IMR-90 (cell line): ENCODE measurements at regions not wholly inside any gene's neighbourhood (a gene's known extent, or its start where the extent isn't known, plus 50 kb on each side); places are given as distances from the start of the nearest gene placed in this dataset.

Experiments
- ATAC-seq: fragments of 200-7000 bp; cut with Tn5 transposase; 2 replicates; pipeline ENCODE4 v1.9.1; 2020; ENCODE audit warnings: low read depth, mild to moderate bottlenecking, moderate library complexity
- BruUV-seq: library from RNA; stranded (reverse); fragments of 400-500 nt; replicated peaks from 2 replicates; lab custom pipeline; 2021; lab: Mats Ljungman, UMichigan
- CTCF ChIA-PET: fragments of 300-600 bp; formaldehyde crosslinking; extraction: SDS; loops from one replicate; lab custom pipeline; 2021; ENCODE audit warnings: antibody characterized with exemption; lab: Yijun Ruan, JAX
- POLR2A ChIA-PET: fragments of 300-600 bp; sonication (Branson Sonifier 250); formaldehyde crosslinking; loops from one replicate; lab custom pipeline; 2022; ENCODE audit warnings: antibody characterized with exemption; ENCODE audit not compliant: unreplicated experiment; lab: Charles Lee
- DNase-seq: peaks from one replicate; pipeline ENCODE4 v3.0.0; 2013
- H2AFZ ChIP-seq: replicated peaks from 2 replicates; pipeline ENCODE3; 2013; ENCODE audit warnings: low read length, mild to moderate bottlenecking; ENCODE audit not compliant: poor library complexity
- H2AK5ac ChIP-seq: 2 replicates; pipeline ENCODE4 v1.6.1; 2013; ENCODE audit warnings: low read depth, low read length, inconsistent platforms
- H2AK9ac ChIP-seq: replicated peaks from 2 replicates; pipeline ENCODE3; 2013; ENCODE audit warnings: mild to moderate bottlenecking, low read depth, low read length, moderate library complexity; ENCODE audit not compliant: poor library complexity
- H2BK120ac ChIP-seq: 2 replicates; pipeline ENCODE4 v1.6.1; 2013; ENCODE audit warnings: low read depth, low read length, inconsistent platforms
- H2BK15ac ChIP-seq: 3 replicates; pipeline ENCODE4 v1.6.1; 2013; ENCODE audit warnings: low read depth, low read length, inconsistent platforms
- H2BK20ac ChIP-seq: 2 replicates; pipeline ENCODE4 v1.6.1; 2013; ENCODE audit warnings: low read depth, mild to moderate bottlenecking, inconsistent platforms, low read length, moderate library complexity
- H2BK5ac ChIP-seq: 2 replicates; pipeline ENCODE4 v1.6.1; 2013; ENCODE audit warnings: mild to moderate bottlenecking, low read depth, low read length, inconsistent platforms; ENCODE audit not compliant: poor library complexity, severe bottlenecking
- H3K14ac ChIP-seq: replicated peaks from 2 replicates; pipeline ENCODE4 v1.6.1; 2013; ENCODE audit warnings: low read depth, low read length, inconsistent platforms
- H3K18ac ChIP-seq: 2 replicates; pipeline ENCODE4 v1.6.1; 2013; ENCODE audit warnings: low read depth, low read length, control low read depth
- H3K23ac ChIP-seq: 2 replicates; pipeline ENCODE4 v1.6.1; 2013; ENCODE audit warnings: low read depth, low read length, inconsistent platforms
- H3K27ac ChIP-seq: 2 replicates; pipeline ENCODE4 v1.5.1; 2013; ENCODE audit warnings: mild to moderate bottlenecking, control low read depth, low read length; ENCODE audit not compliant: insufficient read depth
- H3K27me3 ChIP-seq: 2 replicates; pipeline ENCODE4 v1.6.1; 2013; ENCODE audit warnings: low read length; ENCODE audit not compliant: control insufficient read depth, insufficient read depth
- H3K36me3 ChIP-seq: 2 replicates; pipeline ENCODE4 v1.6.1; 2013; ENCODE audit warnings: low read length, mixed read lengths; ENCODE audit not compliant: control insufficient read depth, insufficient read depth
- H3K4ac ChIP-seq: 2 replicates; pipeline ENCODE4 v1.6.1; 2013; ENCODE audit warnings: low read depth, low read length, inconsistent platforms
- H3K4me1 ChIP-seq: 2 replicates; pipeline ENCODE4 v1.6.1; 2013; ENCODE audit warnings: low read length, mixed read lengths; ENCODE audit not compliant: control insufficient read depth, insufficient read depth
- H3K4me2 ChIP-seq: 2 replicates; pipeline ENCODE4 v1.6.1; 2013; ENCODE audit warnings: low read depth, mild to moderate bottlenecking, control low read depth, low read length, moderate library complexity
- H3K4me3 ChIP-seq: 2 replicates; pipeline ENCODE4 v1.5.1; 2013; ENCODE audit warnings: low read depth, mild to moderate bottlenecking, control low read depth, low read length, moderate library complexity; ENCODE audit not compliant: insufficient read depth
- H3K56ac ChIP-seq: 2 replicates; pipeline ENCODE4 v1.6.1; 2013; ENCODE audit warnings: low read length, inconsistent platforms; ENCODE audit not compliant: insufficient read depth; ENCODE audit errors: extremely low read depth
- H3K79me1 ChIP-seq, 2 experiments: 2 replicates each; pipeline ENCODE4 v1.6.1; 2013; ENCODE audit warnings: low read length in 2 of 2, inconsistent platforms in 1 of 2, low read depth in 1 of 2
- H3K9ac ChIP-seq: 2 replicates; pipeline ENCODE4 v1.6.1; 2013; ENCODE audit warnings: low read depth, low read length, control low read depth
- H3K9me1 ChIP-seq: 2 replicates; pipeline ENCODE4 v1.6.1; 2013; ENCODE audit warnings: low read length, inconsistent platforms; ENCODE audit not compliant: insufficient read depth
- H3K9me3 ChIP-seq: 2 replicates; pipeline ENCODE4 v1.6.1; 2013; ENCODE audit warnings: low read length; ENCODE audit not compliant: control insufficient read depth, insufficient read depth
- H4K20me1 ChIP-seq: 2 replicates; pipeline ENCODE4 v1.6.1; 2013; ENCODE audit warnings: low read length, inconsistent platforms; ENCODE audit not compliant: insufficient read depth
- H4K5ac ChIP-seq: 2 replicates; pipeline ENCODE4 v1.6.1; 2013; ENCODE audit warnings: mild to moderate bottlenecking, low read depth, low read length, control low read depth
- H4K8ac ChIP-seq, 2 experiments: 2 replicates each; pipeline ENCODE4 v1.6.1; 2013; ENCODE audit warnings: low read depth in 2 of 2, low read length in 2 of 2, control low read depth in 1 of 2, inconsistent platforms in 1 of 2
- H4K91ac ChIP-seq: 2 replicates; pipeline ENCODE4 v1.6.1; 2013; ENCODE audit warnings: low read depth, low read length, inconsistent platforms; ENCODE audit not compliant: insufficient read depth
- MAFK ChIP-seq: IDR thresholded peaks from 2 replicates; pipeline ENCODE4 v1.6.1; 2012; ENCODE audit warnings: low read depth, low read length, improper control_type of control experiment
- MXI1 ChIP-seq: IDR thresholded peaks from 2 replicates; pipeline ENCODE4 v1.6.1; 2012; ENCODE audit warnings: low read depth, mild to moderate bottlenecking, low read length, moderate library complexity, borderline replicate concordance
- WGBS, 2 experiments: methylation state at CpG; one replicate each; pipeline versions ENCODE4 v1.1.5 to v1.1.7; 2013; ENCODE audit warnings: missing lambda C conversion rate in 2 of 2; ENCODE audit not compliant: insufficient read length in 1 of 2; ENCODE audit errors: extremely low coverage in 2 of 2; 5-methylcytosine and 5-hydroxymethylcytosine counted together
- dilution Hi-C: fragments of 300-500 bp; cut with HindIII; formaldehyde crosslinking; loops from one replicate; pipeline ENCODE4 v1.14.3; 2018; ENCODE audit warnings: low sequenced_read_pairs; ENCODE audit not compliant: unreplicated experiment
- in situ Hi-C: fragments of 300-500 bp; cut with MboI; formaldehyde crosslinking; loops from 3 replicates; pipeline ENCODE4 v1.14.3; 2019; ENCODE audit warnings: low sequenced_read_pairs, inconsistent platforms, mixed read lengths
- intact Hi-C: fragments of 100-400 bp; cut with micrococcal nuclease; formaldehyde crosslinking; loops from 2 replicates; pipeline ENCODE4 v1.10.0; 2022
- TF ChIP-seq, protein P1 (sequence below): fragments of 150-350 bp; IDR thresholded peaks from 2 replicates; pipeline ENCODE4 v1.6.1; 2016; ENCODE audit warnings: low read depth, mild to moderate bottlenecking, low read length, moderate library complexity, borderline replicate concordance

DNA sequence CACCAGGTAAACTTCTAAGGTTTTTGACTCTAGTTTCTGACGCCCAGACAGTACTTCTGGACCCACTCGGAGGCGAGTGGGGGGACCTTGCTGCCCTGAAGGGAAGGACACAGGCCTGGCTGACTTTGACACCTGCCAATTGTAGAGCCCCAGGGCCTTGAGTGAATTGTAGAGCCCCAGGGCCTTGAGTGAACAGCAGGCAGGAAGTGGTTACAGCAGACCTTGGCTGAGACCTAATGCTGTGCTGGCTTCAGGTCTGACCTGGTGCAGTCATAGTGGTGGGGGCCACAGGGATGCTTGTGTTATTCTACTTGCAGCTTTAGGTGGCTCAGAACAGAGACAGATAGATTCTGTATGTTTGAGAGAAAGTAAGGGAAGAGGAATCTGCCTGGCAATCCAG, 344.3 kb downstream of the DUSP10 start:
- no peak for ATAC-seq
- H3K4me2 ChIP-seq: no peak overlapping the region
- H3K4me1 ChIP-seq: peaks cover 5% of the 10 kb centered on the region
- intact Hi-C loops (no loop called here), dilution Hi-C loops (no loop called here), in situ Hi-C loops (no loop called here)
- no peak overlapping the region for H3K56ac ChIP-seq
- DNase-seq: no peak
- 92% methylated on average over 3 of the region's 3 CpGs; no CpG with 5 or more reads in 1 of the 2 experiments for WGBS, 2 experiments
- H3K4me3 ChIP-seq: no peak overlapping the region
- BruUV-seq: no TSS peak
- H2BK120ac ChIP-seq: no peak overlapping the region
- no peaks in the 10 kb centered on the region for H3K36me3 ChIP-seq
- H4K8ac ChIP-seq: no peak overlapping the region
- H2BK5ac ChIP-seq: no peak overlapping the region
- no peak overlapping the region for H2BK15ac ChIP-seq
- no peak overlapping the region for H4K91ac ChIP-seq
- H4K20me1 ChIP-seq: no peaks in the 10 kb centered on the region
- no peak overlapping the region for H3K14ac ChIP-seq
- no peak overlapping the region for H4K5ac ChIP-seq
- no peak overlapping the region for H3K27ac ChIP-seq
- ChIA-PET CTCF (interaction anchor here (0.5 kb wide), 2 partner anchors 300 to 303 kb away, joined by 3 to 4 read pairs; no protein-coding TSS in a partner anchor), POLR2A (no interaction called here)
- no peak overlapping the region for H3K23ac ChIP-seq
- no peak overlapping the region for H3K9ac ChIP-seq
- H3K9me1 ChIP-seq: no peaks in the 10 kb centered on the region
- TF ChIP-seq, protein P1, sequence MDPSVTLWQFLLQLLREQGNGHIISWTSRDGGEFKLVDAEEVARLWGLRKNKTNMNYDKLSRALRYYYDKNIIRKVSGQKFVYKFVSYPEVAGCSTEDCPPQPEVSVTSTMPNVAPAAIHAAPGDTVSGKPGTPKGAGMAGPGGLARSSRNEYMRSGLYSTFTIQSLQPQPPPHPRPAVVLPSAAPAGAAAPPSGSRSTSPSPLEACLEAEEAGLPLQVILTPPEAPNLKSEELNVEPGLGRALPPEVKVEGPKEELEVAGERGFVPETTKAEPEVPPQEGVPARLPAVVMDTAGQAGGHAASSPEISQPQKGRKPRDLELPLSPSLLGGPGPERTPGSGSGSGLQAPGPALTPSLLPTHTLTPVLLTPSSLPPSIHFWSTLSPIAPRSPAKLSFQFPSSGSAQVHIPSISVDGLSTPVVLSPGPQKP: no peak
- TF ChIP-seq MAFK: no peak
- no peak for TF ChIP-seq MXI1
- no peak overlapping the region for H2AFZ ChIP-seq
- peak overlapping the region; percentile 17 for H2AK9ac ChIP-seq
- H3K4ac ChIP-seq: no peak overlapping the region
- no peaks in the 10 kb centered on the region for H3K79me1 ChIP-seq
- no peak overlapping the region for H2BK20ac ChIP-seq
- no peak overlapping the region for H2AK5ac ChIP-seq
- no peak overlapping the region for H3K18ac ChIP-seq
- H3K27me3 ChIP-seq: no peaks in the 10 kb centered on the region
- H3K9me3 ChIP-seq: peaks cover 3% of the 10 kb centered on the region; the same call in 1 of the 2 replicates
